Dendritic cell treated with granulocyte-macrophage colony-stimulating factor and Interleukin-4, amounts not matched to agents 40 ng/mL and 50 ng/mL, for 4 days (primary cell): ENCODE measurements at regions not wholly inside any gene's neighbourhood (a gene's known extent, or its start where the extent isn't known, plus 50 kb on each side); places are given as distances from the start of the nearest gene placed in this dataset.

Experiments used
- H3K27ac Mint-ChIP-seq: one replicate; pipeline ENCODE4 v1.8.0; 2022; ENCODE audit warnings: mild to moderate bottlenecking, mixed read lengths
- H3K27me3 Mint-ChIP-seq: one replicate; pipeline ENCODE4 v1.8.0; 2022; ENCODE audit warnings: mild to moderate bottlenecking, mixed read lengths
- H3K36me3 Mint-ChIP-seq: one replicate; pipeline ENCODE4 v1.8.0; 2022; ENCODE audit warnings: low read depth, mixed read lengths
- H3K4me1 Mint-ChIP-seq: one replicate; pipeline ENCODE4 v1.8.0; 2022; ENCODE audit warnings: low read depth, mixed read lengths
- H3K4me3 Mint-ChIP-seq: one replicate; pipeline ENCODE4 v1.8.0; 2022; ENCODE audit warnings: mild to moderate bottlenecking, moderate library complexity, mixed read lengths
- H3K9me3 Mint-ChIP-seq: one replicate; pipeline ENCODE4 v1.8.0; 2022; ENCODE audit warnings: mixed read lengths
- intact Hi-C: fragments of 100-400 bp; cut with micrococcal nuclease; formaldehyde crosslinking; loops from one replicate; pipeline ENCODE4 v1.15.0; 2022

GRCh38 chr6:80733641-80734040 lies 627.2 kb downstream of the BCKDHB start:
- no peak overlapping the region for H3K4me3 Mint-ChIP-seq
- no peaks in the 10 kb centered on the region for H3K27me3 Mint-ChIP-seq
- H3K27ac Mint-ChIP-seq = no peak overlapping the region
- H3K9me3 Mint-ChIP-seq = no peaks in the 10 kb centered on the region
- intact Hi-C loops = no loop called here
- H3K36me3 Mint-ChIP-seq = no peaks in the 10 kb centered on the region
- no peaks in the 10 kb centered on the region for H3K4me1 Mint-ChIP-seq

DNA sequence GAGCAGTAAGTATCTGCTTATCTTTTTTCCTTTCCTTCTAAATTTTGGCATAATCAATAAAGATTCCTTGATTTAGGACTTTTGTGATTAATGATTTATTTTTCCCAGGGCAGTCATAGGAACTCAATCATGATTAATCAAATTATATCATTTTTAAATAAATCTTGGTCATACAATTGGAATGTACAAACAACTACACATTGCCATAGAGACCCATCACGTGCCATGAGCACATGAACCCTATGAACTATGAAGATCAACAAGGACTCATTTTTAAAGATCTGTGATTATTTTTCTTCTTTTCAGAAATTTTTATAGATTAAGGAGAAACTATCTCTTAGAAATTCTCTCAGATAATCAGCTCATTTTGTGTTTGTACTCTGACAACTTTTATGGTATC lies 622.4 kb downstream of the BCKDHB start:
- Mint-ChIP-seq H3K36me3 (no peaks in the 10 kb centered on the region), H3K27ac (no peak overlapping the region), H3K27me3 (no peaks in the 10 kb centered on the region), H3K4me1 (no peaks in the 10 kb centered on the region), H3K4me3 (no peak overlapping the region), H3K9me3 (no peaks in the 10 kb centered on the region)
- intact Hi-C loops = no loop called here

- no peaks in the 10 kb centered on the region for H3K27me3 Mint-ChIP-seq
- no peak overlapping the region for H3K4me3 Mint-ChIP-seq
- no peak overlapping the region for H3K27ac Mint-ChIP-seq
- intact Hi-C loops = no loop called here
- no peaks in the 10 kb centered on the region for H3K4me1 Mint-ChIP-seq
- H3K36me3 Mint-ChIP-seq = no peaks in the 10 kb centered on the region
- no peaks in the 10 kb centered on the region for H3K9me3 Mint-ChIP-seq
Observed at GRCh38 chr6:80728101-80728750, 621.8 kb downstream of the BCKDHB start.

DNA sequence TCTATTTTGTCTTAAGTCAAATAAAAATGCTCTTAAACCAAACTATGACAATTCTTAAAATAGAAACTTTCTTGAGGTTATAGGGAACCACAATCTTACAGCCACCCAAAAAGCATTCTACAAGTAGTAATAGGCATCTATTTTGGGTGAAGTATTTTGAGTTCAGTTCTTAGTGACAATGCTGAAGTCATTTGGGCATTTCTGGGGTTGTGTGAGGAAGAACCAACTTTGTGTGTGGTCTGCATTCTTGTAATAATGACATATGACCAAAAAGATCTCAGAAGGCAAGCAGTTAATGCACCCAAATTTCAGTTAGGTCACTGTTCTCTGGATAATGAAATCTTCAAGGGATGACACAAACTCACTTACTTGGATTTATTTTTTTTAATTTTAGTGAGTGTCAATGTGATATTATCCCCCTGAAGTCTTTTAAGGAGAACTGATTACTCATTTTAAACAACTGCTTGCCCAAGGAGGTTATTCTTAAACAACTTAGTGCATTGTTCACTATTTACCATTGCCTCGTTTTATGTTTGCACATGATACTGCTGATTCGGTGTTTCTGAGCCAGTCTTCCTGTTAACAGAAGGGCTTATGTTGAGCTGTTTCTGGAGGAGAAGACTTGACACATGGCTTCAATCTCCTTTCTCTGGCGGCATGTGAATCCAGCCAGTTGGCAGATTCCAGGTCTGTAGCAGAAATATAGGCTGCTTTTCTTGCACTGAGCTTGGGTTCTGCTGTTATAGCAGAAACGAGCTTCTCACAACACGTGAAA lies 618.9 kb downstream of the BCKDHB start:
- no peak overlapping the region for H3K27ac Mint-ChIP-seq
- no peaks in the 10 kb centered on the region for H3K27me3 Mint-ChIP-seq
- H3K4me1 Mint-ChIP-seq = no peaks in the 10 kb centered on the region
- H3K9me3 Mint-ChIP-seq = no peaks in the 10 kb centered on the region
- no peaks in the 10 kb centered on the region for H3K36me3 Mint-ChIP-seq
- intact Hi-C loops = no loop called here
- H3K4me3 Mint-ChIP-seq = no peak overlapping the region

GRCh38 chr6:80720824-80721223 lies 614.4 kb downstream of the BCKDHB start:
- no peak overlapping the region for H3K4me3 Mint-ChIP-seq
- no peaks in the 10 kb centered on the region for H3K9me3 Mint-ChIP-seq
- H3K36me3 Mint-ChIP-seq = no peaks in the 10 kb centered on the region
- no peaks in the 10 kb centered on the region for H3K27me3 Mint-ChIP-seq
- intact Hi-C loops = no loop called here
- H3K4me1 Mint-ChIP-seq = no peaks in the 10 kb centered on the region
- no peak overlapping the region for H3K27ac Mint-ChIP-seq

- Mint-ChIP-seq H3K9me3 (no peaks in the 10 kb centered on the region), H3K27ac (no peak overlapping the region), H3K4me3 (no peak overlapping the region), H3K4me1 (no peaks in the 10 kb centered on the region), H3K36me3 (no peaks in the 10 kb centered on the region), H3K27me3 (no peaks in the 10 kb centered on the region)
- intact Hi-C loops = no loop called here
Observed at GRCh38 chr6:80714513-80714912, 608.0 kb downstream of the BCKDHB start.

DNA sequence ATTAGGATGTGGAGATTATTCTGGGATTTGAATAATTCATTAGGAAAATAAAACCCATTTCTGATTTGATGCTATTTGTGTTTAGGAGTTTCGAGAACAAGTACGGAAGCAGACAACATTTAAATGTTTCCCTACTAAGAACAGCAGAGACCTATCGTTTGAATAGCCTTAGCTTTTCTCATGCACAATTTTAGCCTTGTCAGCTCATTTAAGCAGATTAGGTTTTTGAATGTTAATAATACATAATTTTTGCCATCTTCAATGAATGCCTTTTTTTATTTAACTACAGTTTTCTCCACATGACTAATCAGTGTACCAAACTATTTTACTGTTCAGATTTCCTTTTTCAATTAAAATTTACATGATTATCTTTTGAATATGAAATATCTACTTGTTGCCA lies 592.0 kb downstream of the BCKDHB start:
- Mint-ChIP-seq H3K9me3 (peaks cover 39% of the 10 kb centered on the region), H3K4me1 (no peaks in the 10 kb centered on the region), H3K36me3 (no peaks in the 10 kb centered on the region), H3K27me3 (no peaks in the 10 kb centered on the region), H3K27ac (no peak overlapping the region), H3K4me3 (no peak overlapping the region)
- intact Hi-C loops = no loop called here

- H3K4me1 Mint-ChIP-seq = no peaks in the 10 kb centered on the region
- intact Hi-C loops = no loop called here
- no peak overlapping the region for H3K4me3 Mint-ChIP-seq
- no peaks in the 10 kb centered on the region for H3K36me3 Mint-ChIP-seq
- H3K27me3 Mint-ChIP-seq = no peaks in the 10 kb centered on the region
- peaks cover 19% of the 10 kb centered on the region for H3K9me3 Mint-ChIP-seq
- no peak overlapping the region for H3K27ac Mint-ChIP-seq
Observed at GRCh38 chr6:80696268-80696667, 589.8 kb downstream of the BCKDHB start.

DNA sequence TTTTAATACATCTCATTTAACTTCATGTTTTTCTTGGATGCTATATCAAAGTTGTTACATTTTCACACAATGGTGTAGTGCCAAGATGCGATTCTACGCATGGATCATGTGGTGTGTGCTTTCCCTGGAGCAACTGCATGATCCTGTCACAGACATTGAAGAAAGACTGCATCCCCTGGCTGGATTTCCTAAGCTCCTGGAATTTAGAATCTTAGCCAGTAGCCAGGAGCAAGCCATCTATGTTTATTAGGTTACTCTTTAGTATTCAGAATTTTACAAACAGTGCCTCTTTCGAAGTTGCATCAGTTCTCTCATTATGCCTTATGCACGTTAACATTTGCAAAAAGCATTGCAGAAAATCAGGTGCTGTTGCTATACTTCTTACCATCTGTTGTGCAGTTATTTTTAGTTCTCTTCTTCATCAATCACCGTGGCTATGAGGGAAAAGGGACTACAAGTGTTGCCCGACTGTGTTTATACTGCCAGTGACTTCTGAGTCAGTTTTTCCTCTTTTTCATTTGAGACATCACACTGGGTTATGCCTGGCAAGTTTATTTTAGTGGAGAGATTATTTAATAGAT lies 584.2 kb downstream of the BCKDHB start:
- Mint-ChIP-seq H3K9me3 (peaks cover 16% of the 10 kb centered on the region), H3K27me3 (no peaks in the 10 kb centered on the region), H3K27ac (no peak overlapping the region), H3K4me1 (no peaks in the 10 kb centered on the region), H3K36me3 (no peaks in the 10 kb centered on the region), H3K4me3 (no peak overlapping the region)
- intact Hi-C loops = no loop called here

DNA sequence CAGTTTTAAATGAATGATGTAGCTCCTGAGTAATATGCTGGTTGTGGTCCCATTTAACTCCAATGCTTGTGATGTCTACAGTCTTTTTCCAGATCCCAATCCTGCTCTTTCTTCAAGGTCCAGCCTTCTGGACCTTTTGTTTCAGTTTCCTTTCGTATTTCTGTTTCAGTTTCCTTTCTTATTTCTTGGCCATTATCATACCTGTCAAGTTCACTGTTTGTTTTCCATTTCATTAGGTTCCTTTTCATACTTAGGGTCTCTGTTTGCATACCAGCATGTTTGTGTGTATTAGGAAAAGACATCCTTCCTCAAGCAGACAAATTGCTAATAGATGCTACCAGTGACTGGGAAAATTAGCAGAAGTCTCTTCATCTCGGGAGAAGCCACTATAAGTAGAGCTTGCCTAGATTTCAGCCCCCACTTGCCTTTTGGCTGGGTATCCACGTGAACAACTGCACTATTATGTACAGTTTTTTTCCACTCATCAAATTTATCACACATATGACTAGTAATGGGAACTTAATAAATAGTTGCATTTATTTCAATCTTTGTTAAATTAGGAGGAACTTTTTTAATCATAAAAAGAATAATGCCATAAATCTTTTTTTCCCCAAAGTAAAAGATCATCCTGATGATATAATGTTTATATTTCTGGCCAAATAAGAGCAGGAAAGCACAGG lies 583.4 kb downstream of the BCKDHB start:
- no peaks in the 10 kb centered on the region for H3K4me1 Mint-ChIP-seq
- no peak overlapping the region for H3K27ac Mint-ChIP-seq
- no peaks in the 10 kb centered on the region for H3K27me3 Mint-ChIP-seq
- no peak overlapping the region for H3K4me3 Mint-ChIP-seq
- intact Hi-C loops = no loop called here
- no peaks in the 10 kb centered on the region for H3K36me3 Mint-ChIP-seq
- peaks cover 24% of the 10 kb centered on the region for H3K9me3 Mint-ChIP-seq

DNA sequence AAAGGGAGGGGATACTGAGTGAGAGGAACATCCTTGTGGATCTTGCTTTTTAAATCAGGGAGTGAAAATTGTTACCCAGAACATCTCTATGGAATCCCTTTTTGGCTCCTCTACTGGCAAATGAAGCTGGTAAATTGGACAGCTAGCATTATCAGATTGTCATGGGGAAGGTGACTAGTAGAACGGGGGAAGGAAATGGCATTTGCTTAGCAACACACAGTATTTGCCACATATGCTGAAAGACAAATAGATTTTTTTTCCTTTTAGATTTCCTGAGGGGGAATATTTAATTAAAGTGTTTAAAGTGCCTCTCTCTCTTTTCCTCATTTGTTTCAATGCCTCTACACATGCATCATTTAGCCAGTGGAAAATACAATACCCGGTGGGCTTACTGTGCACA lies 573.5 kb downstream of the BCKDHB start:
- Mint-ChIP-seq H3K36me3 (no peaks in the 10 kb centered on the region), H3K27me3 (no peaks in the 10 kb centered on the region), H3K4me3 (no peak overlapping the region), H3K4me1 (no peaks in the 10 kb centered on the region), H3K9me3 (peaks cover 27% of the 10 kb centered on the region), H3K27ac (no peak overlapping the region)
- intact Hi-C loops = no loop called here

DNA sequence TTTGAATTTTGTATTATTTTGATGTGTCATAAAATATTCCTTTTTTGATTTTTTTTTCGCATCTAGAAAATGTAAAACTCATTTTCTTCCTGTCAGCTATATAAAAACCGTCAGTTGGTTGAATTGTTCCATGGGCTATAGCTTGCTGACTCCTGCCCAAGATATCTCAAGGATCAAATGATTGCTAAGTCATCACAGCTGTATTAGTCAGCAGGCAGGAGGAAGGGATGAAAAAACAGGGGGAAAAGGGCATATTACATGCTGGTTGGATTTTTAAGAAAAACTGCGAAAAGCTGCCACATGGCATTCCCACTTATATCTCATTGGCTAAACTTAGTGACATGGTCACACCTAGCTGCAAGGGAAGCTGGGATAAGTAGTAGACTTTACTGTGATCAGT lies 569.9 kb downstream of the BCKDHB start:
- Mint-ChIP-seq H3K27me3 (no peaks in the 10 kb centered on the region), H3K36me3 (no peaks in the 10 kb centered on the region), H3K4me3 (no peak overlapping the region), H3K4me1 (no peaks in the 10 kb centered on the region), H3K27ac (no peak overlapping the region), H3K9me3 (peaks cover 8% of the 10 kb centered on the region)
- intact Hi-C loops = no loop called here

DNA sequence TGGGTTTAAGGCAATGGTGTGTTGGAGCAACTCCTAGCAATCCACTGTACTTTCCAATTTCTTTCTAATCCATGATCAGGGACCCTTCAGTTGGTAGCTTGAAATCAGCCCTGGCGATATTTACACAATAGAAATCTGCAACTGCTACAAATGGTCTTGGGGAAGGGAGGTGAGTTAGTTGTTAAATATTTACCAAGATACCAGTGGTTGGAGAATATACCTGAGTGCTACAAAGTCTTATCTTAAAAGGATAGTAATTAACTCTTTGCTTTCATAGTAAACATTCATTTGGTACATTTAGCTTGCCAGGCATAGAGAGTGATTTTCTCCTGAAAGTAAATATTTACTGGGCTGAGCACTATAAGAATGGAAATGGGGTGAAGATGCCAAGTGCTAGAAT lies 568.2 kb downstream of the BCKDHB start:
- H3K4me1 Mint-ChIP-seq = no peaks in the 10 kb centered on the region
- H3K9me3 Mint-ChIP-seq = peaks cover 18% of the 10 kb centered on the region
- no peak overlapping the region for H3K4me3 Mint-ChIP-seq
- intact Hi-C loops = no loop called here
- H3K27me3 Mint-ChIP-seq = no peaks in the 10 kb centered on the region
- H3K27ac Mint-ChIP-seq = no peak overlapping the region
- H3K36me3 Mint-ChIP-seq = no peaks in the 10 kb centered on the region

DNA sequence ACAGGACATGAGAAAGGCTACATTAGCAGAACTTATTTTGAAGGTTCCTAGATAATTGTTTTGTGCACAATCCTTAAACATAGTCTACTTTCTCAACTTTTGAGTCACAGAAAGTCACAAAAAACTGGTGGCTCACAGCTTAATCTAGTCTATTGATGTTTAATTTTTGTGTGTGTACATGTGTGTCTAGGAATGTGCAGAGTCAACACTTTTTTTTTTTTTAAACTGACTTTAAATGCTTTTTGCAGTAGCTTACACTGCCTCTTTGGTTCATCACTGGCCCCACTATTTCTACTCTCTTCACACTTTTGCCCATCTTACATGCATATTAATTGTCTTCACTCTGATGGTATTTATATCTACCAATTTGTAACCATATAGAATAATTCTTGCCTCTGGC lies 566.9 kb downstream of the BCKDHB start:
- Mint-ChIP-seq H3K27ac (no peak overlapping the region), H3K36me3 (no peaks in the 10 kb centered on the region), H3K27me3 (no peaks in the 10 kb centered on the region), H3K9me3 (peaks cover 13% of the 10 kb centered on the region), H3K4me3 (no peak overlapping the region), H3K4me1 (no peaks in the 10 kb centered on the region)
- intact Hi-C loops = no loop called here
